H1 (cell line): ENCODE measurements at regions not wholly inside any gene's neighbourhood (a gene's known extent, or its start where the extent isn't known, plus 50 kb on each side); places are given as distances from the start of the nearest gene placed in this dataset.

ENCODE experiments used
- CTCF ChIA-PET: fragments of 300-600 bp; sonication (Branson Sonifier 250); formaldehyde crosslinking; loops from one replicate; lab custom pipeline; 2021; ENCODE audit not compliant: partially characterized antibody; lab: Charles Lee
- POLR2A ChIA-PET: fragments of 300-600 bp; sonication (Branson Sonifier 250); formaldehyde crosslinking; loops from one replicate; lab custom pipeline; 2021; ENCODE audit warnings: inconsistent platforms; ENCODE audit not compliant: partially characterized antibody; lab: Charles Lee
- DNase-seq, 2 experiments: peaks; one replicate each; pipeline versions ENCODE4 v3.0.0 to v3.0.0-alpha.2; 2010 to 2022; ENCODE audit warnings: low spot score in 2 of 2, low read depth in 1 of 2, mixed read lengths in 1 of 2
- FAIRE-seq: peaks from 2 replicates; lab custom pipeline; 2011; peaks lifted over from hg19 to GRCh38; lab: Jason Lieb, UNC
- H2AFZ ChIP-seq: 2 replicates; pipeline ENCODE4 v1.8.1; 2012; ENCODE audit warnings: low read length, inconsistent platforms
- H2AK5ac ChIP-seq: 2 replicates; pipeline ENCODE4 v1.6.1; 2013; ENCODE audit warnings: low read depth, low read length
- H2BK120ac ChIP-seq: replicated peaks from 2 replicates; pipeline ENCODE3; 2013; ENCODE audit warnings: low read depth, low read length, inconsistent platforms
- H2BK12ac ChIP-seq: 2 replicates; pipeline ENCODE4 v1.6.1; 2013; ENCODE audit warnings: low read depth, low read length
- H2BK15ac ChIP-seq: 2 replicates; pipeline ENCODE4 v1.6.1; 2013; ENCODE audit warnings: low read length
- H2BK20ac ChIP-seq: 2 replicates; pipeline ENCODE4 v1.6.1; 2013; ENCODE audit warnings: low read length
- H2BK5ac ChIP-seq: 2 replicates; pipeline ENCODE4 v1.6.1; 2013; ENCODE audit warnings: low read depth, low read length
- H3K14ac ChIP-seq: 2 replicates; pipeline ENCODE4 v1.6.1; 2013; ENCODE audit warnings: inconsistent platforms; ENCODE audit not compliant: insufficient read length
- H3K18ac ChIP-seq: 2 replicates; pipeline ENCODE4 v1.6.1; 2013; ENCODE audit warnings: low read length; ENCODE audit errors: extremely low read depth
- H3K23ac ChIP-seq: 2 replicates; pipeline ENCODE4 v1.6.1; 2013; ENCODE audit warnings: inconsistent platforms; ENCODE audit not compliant: insufficient read length
- H3K23me2 ChIP-seq: 2 replicates; pipeline ENCODE4 v1.6.1; 2013; ENCODE audit warnings: low read depth, low read length
- H3K27ac ChIP-seq: 2 replicates; pipeline ENCODE4 v1.6.1; 2011; ENCODE audit warnings: low read depth, low read length, inconsistent platforms
- H3K27me3 ChIP-seq, 4 experiments: replicated peaks in 1 of 4; 1 replicate in 1 of 4; 2 replicates in 3 of 4; pipeline versions ENCODE4 v1.6.1 to v1.8.1; 2011 to 2013; ENCODE audit warnings: low read length in 3 of 4, mild to moderate bottlenecking in 3 of 4, inconsistent platforms in 2 of 4, mixed read lengths in 2 of 4, moderate library complexity in 1 of 4; ENCODE audit not compliant: control insufficient read depth in 3 of 4, insufficient read depth in 3 of 4; ENCODE audit errors: extremely low read depth in 1 of 4
- H3K36me3 ChIP-seq, 4 experiments: 2 replicates each; pipeline versions ENCODE4 v1.6.1 to v1.8.1; 2011 to 2013; ENCODE audit warnings: mild to moderate bottlenecking in 4 of 4, low read length in 3 of 4, moderate library complexity in 2 of 4, control low read depth in 1 of 4, inconsistent platforms in 1 of 4; ENCODE audit not compliant: insufficient read depth in 4 of 4, control insufficient read depth in 2 of 4
- H3K4ac ChIP-seq: replicated peaks from 2 replicates; pipeline ENCODE3; 2013; ENCODE audit warnings: low read length, low read depth, mixed read lengths, inconsistent platforms; ENCODE audit not compliant: insufficient read length
- H3K4me1 ChIP-seq, 4 experiments: replicated peaks in 1 of 4; 1 replicate in 1 of 4; 2 replicates in 3 of 4; pipeline versions ENCODE4 v1.6.1 to v1.8.1; 2011 to 2013; ENCODE audit warnings: low read length in 3 of 4, inconsistent platforms in 2 of 4, mixed read lengths in 1 of 4; ENCODE audit not compliant: insufficient read depth in 4 of 4, control insufficient read depth in 3 of 4
- H3K4me2 ChIP-seq, 2 experiments: 2 replicates each; pipeline versions ENCODE4 v1.6.1 to v1.8.1; 2011 to 2013; ENCODE audit warnings: low read depth in 2 of 2, low read length in 2 of 2, control low read depth in 1 of 2, inconsistent platforms in 1 of 2, mild to moderate bottlenecking in 1 of 2; ENCODE audit not compliant: insufficient read depth in 1 of 2
- H3K4me3 ChIP-seq, 4 experiments: fragments of 200-600, 300-600 bp in 1 of 4; sonication (generic), shearing (Covaris generic), sonication (Bioruptor Twin) in 1 of 4; 2 replicates each; pipeline versions ENCODE4 v1.5.1 to v1.8.1; 2011 to 2016; ENCODE audit warnings: low read length in 4 of 4, low read depth in 3 of 4, control low read depth in 2 of 4, inconsistent platforms in 2 of 4, mild to moderate bottlenecking in 2 of 4, mixed read lengths in 1 of 4, moderate library complexity in 1 of 4; ENCODE audit not compliant: insufficient read depth in 2 of 4; ENCODE audit errors: extremely low read depth in 1 of 4
- H3K56ac ChIP-seq: replicated peaks from 2 replicates; pipeline ENCODE3; 2013; ENCODE audit warnings: low read depth, mild to moderate bottlenecking, mixed read lengths, low read length, inconsistent platforms; ENCODE audit not compliant: insufficient read length
- H3K79me1 ChIP-seq: 2 replicates; pipeline ENCODE4 v1.6.1; 2013; ENCODE audit warnings: low read depth, low read length, control low read depth
- H3K79me2 ChIP-seq, 2 experiments: 2 replicates each; pipeline versions ENCODE4 v1.6.1 to v1.8.1; 2012 to 2013; ENCODE audit warnings: low read length in 2 of 2, mild to moderate bottlenecking in 2 of 2, inconsistent platforms in 1 of 2; ENCODE audit not compliant: insufficient read depth in 2 of 2, control insufficient read depth in 1 of 2
- H3K9ac ChIP-seq, 4 experiments: replicated peaks in 1 of 4; 1 replicate in 1 of 4; 2 replicates in 3 of 4; pipeline versions ENCODE4 v1.6.1 to v1.8.1; 2011 to 2013; ENCODE audit warnings: low read depth in 3 of 4, low read length in 3 of 4, control low read depth in 2 of 4, mild to moderate bottlenecking in 2 of 4, moderate library complexity in 2 of 4, inconsistent platforms in 1 of 4; ENCODE audit errors: extremely low read depth in 1 of 4
- H3K9me3 ChIP-seq, 2 experiments: 2 replicates each; pipeline versions ENCODE4 v1.6.1 to v1.8.1; 2012 to 2013; ENCODE audit warnings: mild to moderate bottlenecking in 2 of 2, moderate library complexity in 2 of 2, control low read depth in 1 of 2, inconsistent platforms in 1 of 2, low read depth in 1 of 2, low read length in 1 of 2, mixed read lengths in 1 of 2; ENCODE audit not compliant: insufficient read depth in 2 of 2
- H4K20me1 ChIP-seq, 2 experiments: replicated peaks in 1 of 2; 2 replicates each; pipeline versions ENCODE3 to v1.8.1; 2011 to 2013; ENCODE audit warnings: inconsistent platforms in 2 of 2, low read length in 2 of 2, mild to moderate bottlenecking in 1 of 2; ENCODE audit not compliant: insufficient read depth in 2 of 2, control insufficient read depth in 1 of 2
- H4K5ac ChIP-seq: 2 replicates; pipeline ENCODE4 v1.6.1; 2013; ENCODE audit warnings: low read length, low read depth, mixed read lengths, inconsistent platforms; ENCODE audit not compliant: insufficient read length
- H4K8ac ChIP-seq: 2 replicates; pipeline ENCODE4 v1.8.0; 2013; ENCODE audit warnings: mild to moderate bottlenecking, moderate library complexity, low read length, inconsistent platforms; ENCODE audit not compliant: insufficient read depth; ENCODE audit errors: extremely low read depth
- H4K91ac ChIP-seq: replicated peaks from 2 replicates; pipeline ENCODE3; 2013; ENCODE audit warnings: low read length, mixed read lengths, inconsistent platforms; ENCODE audit not compliant: insufficient read length
- CBX8 ChIP-seq: fragments of 300-800, 300-1000 bp; sonication (generic); IDR thresholded peaks from 2 replicates; pipeline ENCODE4 v1.7.1; 2016; ENCODE audit warnings: low read depth, low read length, borderline replicate concordance
- CEBPB ChIP-seq: IDR thresholded peaks from 2 replicates; pipeline ENCODE4 v1.6.1; 2012; ENCODE audit warnings: low read depth, low read length
- CHD1 ChIP-seq: IDR thresholded peaks from 2 replicates; pipeline ENCODE4 v1.6.1; 2012; ENCODE audit warnings: low read depth, low read length, improper control_type of control experiment
- CHD2 ChIP-seq: IDR thresholded peaks from 2 replicates; pipeline ENCODE4 v1.6.1; 2012; ENCODE audit warnings: low read length, improper control_type of control experiment
- EGR1 ChIP-seq: IDR thresholded peaks from 2 replicates; pipeline ENCODE4 v1.6.1; 2011; ENCODE audit warnings: low read depth, low read length, borderline replicate concordance
- EZH2 ChIP-seq: fragments of 200-600 bp; sonication (generic); IDR thresholded peaks from 2 replicates; pipeline ENCODE4 v1.7.1; 2012; ENCODE audit warnings: low read depth, mild to moderate bottlenecking, moderate library complexity, low read length, inconsistent platforms; ENCODE audit not compliant: severe bottlenecking
- RFX5 ChIP-seq: IDR thresholded peaks from 2 replicates; pipeline ENCODE4 v1.6.1; 2011; ENCODE audit warnings: low read depth, low read length, improper control_type of control experiment, borderline replicate concordance
- RNF2 ChIP-seq: fragments of 200-900, 300-1000 bp; sonication (generic); IDR thresholded peaks from 2 replicates; pipeline ENCODE4 v1.7.1; 2016; ENCODE audit warnings: borderline replicate concordance, low read depth, mild to moderate bottlenecking, antibody characterized with exemption, low read length; ENCODE audit not compliant: poor library complexity, severe bottlenecking; ENCODE audit errors: missing control alignments
- SP1 ChIP-seq: IDR thresholded peaks from 2 replicates; pipeline ENCODE4 v1.6.1; 2011; ENCODE audit warnings: low read depth, low read length
- WGBS, 2 experiments: shearing (Covaris generic) in 1 of 2; methylation state at CpG; one replicate each; pipeline versions ENCODE4 v1.1.6 to v1.1.7; 2013 to 2015; ENCODE audit warnings: low lambda C conversion rate in 2 of 2, mixed read lengths in 2 of 2, inconsistent platforms in 1 of 2, low coverage in 1 of 2, missing lambda C conversion rate in 1 of 2; ENCODE audit not compliant: insufficient replicate concordance in 2 of 2, insufficient coverage in 1 of 2, insufficient read length in 1 of 2; ENCODE audit errors: extremely low coverage in 1 of 2, missing lambda C conversion rate in 1 of 2; 5-methylcytosine and 5-hydroxymethylcytosine counted together
- TF ChIP-seq, protein P1 (sequence below): IDR thresholded peaks from 2 replicates; pipeline ENCODE4 v1.6.1; 2012; ENCODE audit warnings: inconsistent platforms
- TF ChIP-seq, protein P2 (sequence below): IDR thresholded peaks from 2 replicates; pipeline ENCODE4 v1.6.1; 2012; ENCODE audit warnings: low read length, inconsistent platforms
- TF ChIP-seq, protein P3 (sequence below): IDR thresholded peaks from 2 replicates; pipeline ENCODE4 v1.6.1; 2012; ENCODE audit warnings: inconsistent platforms

DNA sequence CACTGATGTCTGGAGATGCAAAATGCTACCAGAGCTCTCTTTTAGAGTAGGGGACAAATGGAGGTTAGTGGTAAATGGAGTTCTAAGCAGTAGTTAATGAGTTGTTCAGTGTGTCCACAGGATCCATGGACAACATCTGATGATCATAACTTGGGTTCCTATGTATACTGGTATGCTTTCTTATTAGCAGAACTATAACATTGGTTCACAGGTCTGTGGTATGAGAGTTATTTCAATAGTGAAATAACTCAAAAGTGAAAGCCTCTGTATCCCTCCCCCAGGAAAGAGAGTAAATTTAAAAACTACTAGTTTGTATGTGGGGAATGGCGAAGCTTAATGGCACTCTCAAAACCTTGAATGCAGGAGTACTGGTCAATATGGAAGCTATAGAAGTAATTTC is 363.5 kb upstream of the EMCN start:
- Histone ChIP-seq H4K20me1 (no peaks in the 10 kb centered on the region), H3K4me2 (no peak overlapping the region), H3K9me3 (no peaks in the 10 kb centered on the region), H2BK5ac (no peak overlapping the region), H3K79me1 (no peaks in the 10 kb centered on the region), H3K36me3 (no peaks in the 10 kb centered on the region), H3K4me1 (no peaks in the 10 kb centered on the region), H4K91ac (no peak overlapping the region), H3K23ac (no peak overlapping the region), H2BK12ac (no peak overlapping the region), H3K9ac (no peak overlapping the region), H3K56ac (no peak overlapping the region), H3K4me3 (no peak overlapping the region), H4K8ac (no peak overlapping the region), H2AK5ac (no peak overlapping the region), H3K27me3 (no peaks in the 10 kb centered on the region), H3K23me2 (peaks cover 2% of the 10 kb centered on the region; the same call in 1 of the 2 replicates), H3K14ac (no peak overlapping the region), H2AFZ (no peak overlapping the region), H3K27ac (no peak overlapping the region), H3K18ac (no peak overlapping the region), H2BK15ac (no peak overlapping the region), H4K5ac (no peak overlapping the region), H3K79me2 (no peaks in the 10 kb centered on the region), H2BK20ac (no peak overlapping the region), H2BK120ac (no peak overlapping the region), H3K4ac (no peak overlapping the region)
- FAIRE-seq (no peak), DNase-seq (no peak)
- 90% methylated on average over 1 of the region's 1 CpG; no CpG with 5 or more reads in 1 of the 2 experiments for WGBS, 2 experiments
- ChIA-PET POLR2A (no interaction called here), CTCF (interaction anchor here (0.9 to 2.1 kb wide), 3 partner anchors 11 to 15 kb away, joined by 3 to 7 read pairs (median 5); no protein-coding TSS in a partner anchor)
- TF ChIP-seq, protein P1, sequence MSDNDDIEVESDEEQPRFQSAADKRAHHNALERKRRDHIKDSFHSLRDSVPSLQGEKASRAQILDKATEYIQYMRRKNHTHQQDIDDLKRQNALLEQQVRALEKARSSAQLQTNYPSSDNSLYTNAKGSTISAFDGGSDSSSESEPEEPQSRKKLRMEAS = no peak
- TF ChIP-seq CBX8 (no peak), CEBPB (no peak), EZH2 (no peak), EGR1 (no peak), CHD1 (no peak), RNF2 (no peak), SP1 (no peak), RFX5 (no peak), CHD2 (no peak)
- TF ChIP-seq, protein P2, sequence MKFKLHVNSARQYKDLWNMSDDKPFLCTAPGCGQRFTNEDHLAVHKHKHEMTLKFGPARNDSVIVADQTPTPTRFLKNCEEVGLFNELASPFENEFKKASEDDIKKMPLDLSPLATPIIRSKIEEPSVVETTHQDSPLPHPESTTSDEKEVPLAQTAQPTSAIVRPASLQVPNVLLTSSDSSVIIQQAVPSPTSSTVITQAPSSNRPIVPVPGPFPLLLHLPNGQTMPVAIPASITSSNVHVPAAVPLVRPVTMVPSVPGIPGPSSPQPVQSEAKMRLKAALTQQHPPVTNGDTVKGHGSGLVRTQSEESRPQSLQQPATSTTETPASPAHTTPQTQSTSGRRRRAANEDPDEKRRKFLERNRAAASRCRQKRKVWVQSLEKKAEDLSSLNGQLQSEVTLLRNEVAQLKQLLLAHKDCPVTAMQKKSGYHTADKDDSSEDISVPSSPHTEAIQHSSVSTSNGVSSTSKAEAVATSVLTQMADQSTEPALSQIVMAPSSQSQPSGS = no peak
- TF ChIP-seq, protein P3, sequence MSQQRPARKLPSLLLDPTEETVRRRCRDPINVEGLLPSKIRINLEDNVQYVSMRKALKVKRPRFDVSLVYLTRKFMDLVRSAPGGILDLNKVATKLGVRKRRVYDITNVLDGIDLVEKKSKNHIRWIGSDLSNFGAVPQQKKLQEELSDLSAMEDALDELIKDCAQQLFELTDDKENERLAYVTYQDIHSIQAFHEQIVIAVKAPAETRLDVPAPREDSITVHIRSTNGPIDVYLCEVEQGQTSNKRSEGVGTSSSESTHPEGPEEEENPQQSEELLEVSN = no peak
